ENCODE measurements at regions not wholly inside any gene's neighbourhood (a gene's known extent, or its start where the extent isn't known, plus 50 kb on each side); places are given as distances from the start of the nearest gene placed in this dataset.

GRCh38 chr12:24617471-24617870 lies 331.4 kb downstream of the BCAT1 start (continued):
- no peak for TF ChIP-seq SNRNP70 (IDR thresholded peaks at IDR 0.05; ENCODE audit: low read depth, low read length)

DNA sequence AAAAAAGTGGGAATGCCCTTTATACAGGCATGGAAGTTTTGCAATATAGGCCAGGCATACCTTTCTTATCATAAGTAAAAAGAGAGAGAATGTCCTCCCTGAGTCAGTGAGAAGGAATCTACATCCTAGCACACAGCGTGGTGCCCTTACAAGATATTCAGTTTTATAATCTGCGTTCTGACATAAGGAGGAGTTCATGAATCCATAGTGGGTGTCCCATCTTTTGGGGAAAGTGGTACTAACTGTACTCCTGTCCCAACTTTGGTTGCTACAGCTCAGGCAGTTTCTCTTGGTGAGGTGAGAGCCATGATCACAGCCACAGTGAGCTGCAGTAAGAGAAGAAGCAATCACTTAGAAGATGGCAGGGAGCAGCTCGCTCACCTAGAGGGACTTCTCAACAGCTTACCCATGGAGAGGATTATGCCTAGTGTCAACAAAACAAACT lies 332.9 kb downstream of the BCAT1 start:
- H3K4me1 ChIP-seq (ENCODE audit: insufficient read depth, low read length) = peaks cover 12% of the 10 kb centered on the region
- TF ChIP-seq FOSL2 (CRISPR knock-in tag; IDR thresholded peaks at IDR 0.05) = peak; percentile 29; the same call in 1 of the 2 replicates
- no peak for TF ChIP-seq ETV5 (CRISPR knock-in tag; IDR thresholded peaks at IDR 0.05; ENCODE audit: borderline replicate concordance)
- TF ChIP-seq FOXA1 (IDR thresholded peaks at IDR 0.05) = no peak
- TF ChIP-seq FOXA1 (CRISPR knock-in tag; IDR thresholded peaks at IDR 0.05) = 0 out of 2 replicates have a peak, but pooled peaks have one; percentile 7
- no peak for TF ChIP-seq ZBTB7B (CRISPR knock-in tag; IDR thresholded peaks at IDR 0.05)
- TF ChIP-seq CEBPB (IDR thresholded peaks at IDR 0.05; ENCODE audit: borderline replicate concordance, low read depth, low read length) = peak; percentile 37; the same call in 1 of the 2 replicates
- no peaks in the 10 kb centered on the region for H4K20me1 ChIP-seq (ENCODE audit: insufficient read depth, low read length)
- ChIA-PET POLR2A (no interaction called here), CTCF (ENCODE audit: low intra/inter-chr PET ratio, low total read pairs) (no interaction called here)
- H3K27me3 ChIP-seq (ENCODE audit: control insufficient read depth in 1 of 2, insufficient read depth in 2 of 2, low read length in 2 of 2) = no peaks in the 10 kb centered on the region
- H3K36me3 ChIP-seq (replicated peaks in 1 of 2; ENCODE audit: control insufficient read depth in 1 of 2, insufficient read depth in 2 of 2, low read length in 2 of 2) = no peaks in the 10 kb centered on the region
- no peak overlapping the region for H3K4me2 ChIP-seq (ENCODE audit: low read depth, low read length)
- FAIRE-seq (no peak), DNase-seq (ENCODE audit: low spot score) (peak; percentile 9), ATAC-seq (no peak)
- in situ Hi-C loops (cut with HindIII; ENCODE audit: extremely low pct_ligation_motif_present, low pct_unique_long_range_greater_than_20kb) (no loop called here), intact Hi-C loops (cut with micrococcal nuclease; ENCODE audit: unreplicated experiment) (no loop called here)
- no peak overlapping the region for H2AFZ ChIP-seq (ENCODE audit: low read length)
- WGBS (ENCODE audit: low lambda C conversion rate) = 0% methylated on average over 3 of the region's 3 CpGs
- no peak overlapping the region for H3K4me3 ChIP-seq (replicated peaks in 1 of 3; ENCODE audit: insufficient read depth in 1 of 3, low read depth in 2 of 3, low read length in 3 of 3)
- no TSS peak for BruUV-seq (replicated peaks)
- H3K9ac ChIP-seq (ENCODE audit: insufficient read depth, low read depth, low read length) = no peak overlapping the region
- H3K9me3 ChIP-seq (ENCODE audit: low read length) = no peaks in the 10 kb centered on the region
- no peak overlapping the region for H3K27ac ChIP-seq (ENCODE audit: extremely low read length, insufficient read depth, low read length)
- H3K79me2 ChIP-seq (ENCODE audit: insufficient read depth, low read length) = no peaks in the 10 kb centered on the region

- Histone ChIP-seq H2AFZ (ENCODE audit: low read length) (no peak overlapping the region), H3K9ac (ENCODE audit: insufficient read depth, low read depth, low read length) (no peak overlapping the region), H3K27ac (ENCODE audit: extremely low read length, insufficient read depth, low read length) (no peak overlapping the region), H3K79me2 (ENCODE audit: insufficient read depth, low read length) (no peaks in the 10 kb centered on the region), H3K4me1 (ENCODE audit: insufficient read depth, low read length) (no peaks in the 10 kb centered on the region), H3K4me2 (ENCODE audit: low read depth, low read length) (no peak overlapping the region), H3K9me3 (ENCODE audit: low read length) (no peaks in the 10 kb centered on the region), H4K20me1 (ENCODE audit: insufficient read depth, low read length) (no peaks in the 10 kb centered on the region), H3K36me3 (replicated peaks in 1 of 2; ENCODE audit: control insufficient read depth in 1 of 2, insufficient read depth in 2 of 2, low read length in 2 of 2) (no peaks in the 10 kb centered on the region), H3K27me3 (ENCODE audit: control insufficient read depth in 1 of 2, insufficient read depth in 2 of 2, low read length in 2 of 2) (no peaks in the 10 kb centered on the region), H3K4me3 (replicated peaks in 1 of 3; ENCODE audit: insufficient read depth in 1 of 3, low read depth in 2 of 3, low read length in 3 of 3) (no peak overlapping the region)
- intact Hi-C loops (cut with micrococcal nuclease; ENCODE audit: unreplicated experiment) = no loop called here
- POLR2A ChIA-PET = no interaction called here
- WGBS (ENCODE audit: low lambda C conversion rate) = 27% methylated on average over 3 of the region's 3 CpGs
- CTCF ChIA-PET (ENCODE audit: low intra/inter-chr PET ratio, low total read pairs) = no interaction called here
- BruUV-seq (replicated peaks) = no TSS peak
- in situ Hi-C loops (cut with HindIII; ENCODE audit: extremely low pct_ligation_motif_present, low pct_unique_long_range_greater_than_20kb) = no loop called here
- ATAC-seq (no peak), FAIRE-seq (no peak), DNase-seq (ENCODE audit: low spot score) (no peak)
- TF ChIP-seq ATF3 (CRISPR knock-in tag; IDR thresholded peaks at IDR 0.05) (no peak), PAF1 (CRISPR knock-in tag; IDR thresholded peaks at IDR 0.05) (no peak), JUN (CRISPR knock-in tag; IDR thresholded peaks at IDR 0.05) (no peak), ZNF556 (CRISPR knock-in tag; IDR thresholded peaks at IDR 0.05; ENCODE audit: borderline replicate concordance) (no peak), ZNF780A (CRISPR knock-in tag; IDR thresholded peaks at IDR 0.05) (no peak), ZNF572 (CRISPR knock-in tag; IDR thresholded peaks at IDR 0.05) (no peak), ZNF331 (CRISPR knock-in tag; IDR thresholded peaks at IDR 0.05) (no peak), RBFOX2 (IDR thresholded peaks at IDR 0.05; ENCODE audit: low read depth, low read length) (no peak), SETDB1 (CRISPR knock-in tag; IDR thresholded peaks at IDR 0.05; ENCODE audit: borderline replicate concordance) (no peak)
- TF ChIP-seq, protein P1, sequence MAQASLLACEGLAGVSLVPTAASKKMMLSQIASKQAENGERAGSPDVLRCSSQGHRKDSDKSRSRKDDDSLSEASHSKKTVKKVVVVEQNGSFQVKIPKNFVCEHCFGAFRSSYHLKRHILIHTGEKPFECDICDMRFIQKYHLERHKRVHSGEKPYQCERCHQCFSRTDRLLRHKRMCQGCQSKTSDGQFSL (CRISPR knock-in tag; IDR thresholded peaks at IDR 0.05) = no peak
- TF ChIP-seq, protein P2, sequence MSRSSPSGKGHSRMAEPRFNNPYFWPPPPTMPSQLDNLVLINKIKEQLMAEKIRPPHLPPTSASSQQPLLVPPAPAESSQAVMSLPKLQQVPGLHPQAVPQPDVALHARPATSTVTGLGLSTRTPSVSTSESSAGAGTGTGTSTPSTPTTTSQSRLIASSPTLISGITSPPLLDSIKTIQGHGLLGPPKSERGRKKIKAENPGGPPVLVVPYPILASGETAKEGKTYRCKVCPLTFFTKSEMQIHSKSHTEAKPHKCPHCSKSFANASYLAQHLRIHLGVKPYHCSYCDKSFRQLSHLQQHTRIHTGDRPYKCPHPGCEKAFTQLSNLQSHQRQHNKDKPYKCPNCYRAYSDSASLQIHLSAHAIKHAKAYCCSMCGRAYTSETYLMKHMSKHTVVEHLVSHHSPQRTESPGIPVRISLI (CRISPR knock-in tag; IDR thresholded peaks at IDR 0.05; ENCODE audit: borderline replicate concordance) = no peak
Measured at GRCh38 chr12:24608637-24609285, 340.1 kb downstream of the BCAT1 start.

Measured in HepG2 (cell line).